Fibroblast of lung (primary cell): ENCODE measurements at regions not wholly inside any gene's neighbourhood (a gene's known extent, or its start where the extent isn't known, plus 50 kb on each side); places are given as distances from the start of the nearest gene placed in this dataset.

Source experiments
- DNase-seq, 2 donors: peaks; one replicate each; pipeline versions ENCODE4 v3.0.0 to v3.0.0-alpha.2; 2010; ENCODE audit warnings: low read depth in 2 of 2
- H2AFZ ChIP-seq: 2 replicates; pipeline ENCODE4 v1.5.1; 2012; ENCODE audit warnings: low read length, control low read depth, inconsistent platforms
- H3K27ac ChIP-seq: 2 replicates; pipeline ENCODE4 v1.5.1; 2011; ENCODE audit warnings: low read length, control low read depth; ENCODE audit not compliant: insufficient read depth
- H3K27me3 ChIP-seq: 2 replicates; pipeline ENCODE4 v1.5.1; 2011; ENCODE audit warnings: mild to moderate bottlenecking, low read length; ENCODE audit not compliant: control insufficient read depth, insufficient read depth
- H3K36me3 ChIP-seq: 2 replicates; pipeline ENCODE4 v1.5.1; 2011; ENCODE audit warnings: low read length; ENCODE audit not compliant: control insufficient read depth, insufficient read depth
- H3K4me1 ChIP-seq: 2 replicates; pipeline ENCODE4 v1.5.1; 2011; ENCODE audit warnings: low read length; ENCODE audit not compliant: control insufficient read depth, insufficient read depth; ENCODE audit errors: extremely low read depth
- H3K4me2 ChIP-seq: 2 replicates; pipeline ENCODE4 v1.5.1; 2011; ENCODE audit warnings: low read length, control low read depth; ENCODE audit not compliant: insufficient read depth; ENCODE audit errors: extremely low read depth
- H3K4me3 ChIP-seq, 4 experiments: fragments of 200-600 bp in 1 of 4; sonication (generic) in 1 of 4; replicated peaks in 1 of 4; 2 replicates each; pipeline ENCODE4 v1.5.1; 2011 to 2016; ENCODE audit warnings: low read length in 4 of 4, low read depth in 3 of 4, mild to moderate bottlenecking in 3 of 4, control low read depth in 2 of 4, inconsistent platforms in 1 of 4, mixed read lengths in 1 of 4; ENCODE audit not compliant: insufficient read depth in 1 of 4; ENCODE audit errors: control extremely low read depth in 1 of 4
- H3K79me2 ChIP-seq: 2 replicates; pipeline ENCODE4 v1.5.1; 2012; ENCODE audit warnings: mild to moderate bottlenecking, low read length, inconsistent platforms; ENCODE audit not compliant: control insufficient read depth, insufficient read depth
- H3K9ac ChIP-seq: 2 replicates; pipeline ENCODE4 v1.5.1; 2011; ENCODE audit warnings: mild to moderate bottlenecking, low read length, control low read depth; ENCODE audit not compliant: insufficient read depth
- H3K9me3 ChIP-seq: 2 replicates; pipeline ENCODE4 v1.5.1; 2012; ENCODE audit warnings: low read depth, low read length; ENCODE audit not compliant: control insufficient read depth, insufficient read depth
- H4K20me1 ChIP-seq: 2 replicates; pipeline ENCODE4 v1.5.1; 2011; ENCODE audit warnings: low read length; ENCODE audit not compliant: control insufficient read depth, insufficient read depth; ENCODE audit errors: extremely low read depth
- CTCF ChIP-seq, 2 donors: IDR thresholded peaks in 1 of 2; conservative IDR thresholded peaks in 1 of 2; 1 replicate in 1 of 2; 2 replicates in 1 of 2; pipeline ENCODE4 v1.5.1; 2011 to 2012; ENCODE audit warnings: low read length in 2 of 2, control low read depth in 1 of 2, inconsistent platforms in 1 of 2, low read depth in 1 of 2, mild to moderate bottlenecking in 1 of 2
- EZH2 ChIP-seq: IDR thresholded peaks from 2 replicates; pipeline ENCODE4 v1.5.1; 2012; ENCODE audit warnings: low read length, control low read depth, mild to moderate bottlenecking; ENCODE audit errors: missing control alignments

- peaks cover 11% of the 10 kb centered on the region for H3K4me1 ChIP-seq
- H3K9ac ChIP-seq: no peak overlapping the region
- no peaks in the 10 kb centered on the region for H3K27me3 ChIP-seq
- no peaks in the 10 kb centered on the region for H3K36me3 ChIP-seq
- no peaks in the 10 kb centered on the region for H3K9me3 ChIP-seq
- H3K79me2 ChIP-seq: no peaks in the 10 kb centered on the region
- no peaks in the 10 kb centered on the region for H4K20me1 ChIP-seq
- TF ChIP-seq CTCF (conservative IDR thresholded peaks at IDR 0.05 in 1 of 2, IDR thresholded peaks at IDR 0.05 in 1 of 2; ENCODE audit: low read depth in 1 of 2, low read length in 2 of 2): no peak
- peak overlapping the region; percentile 78 for H3K27ac ChIP-seq
- H2AFZ ChIP-seq: no peak overlapping the region
- no peak for DNase-seq
- H3K4me3 ChIP-seq: no peak overlapping the region
- no peak overlapping the region for H3K4me2 ChIP-seq
These were observed 88.5 kb upstream of the C1QTNF9B start for GRCh38 chr13:23985839-23986238.

DNA sequence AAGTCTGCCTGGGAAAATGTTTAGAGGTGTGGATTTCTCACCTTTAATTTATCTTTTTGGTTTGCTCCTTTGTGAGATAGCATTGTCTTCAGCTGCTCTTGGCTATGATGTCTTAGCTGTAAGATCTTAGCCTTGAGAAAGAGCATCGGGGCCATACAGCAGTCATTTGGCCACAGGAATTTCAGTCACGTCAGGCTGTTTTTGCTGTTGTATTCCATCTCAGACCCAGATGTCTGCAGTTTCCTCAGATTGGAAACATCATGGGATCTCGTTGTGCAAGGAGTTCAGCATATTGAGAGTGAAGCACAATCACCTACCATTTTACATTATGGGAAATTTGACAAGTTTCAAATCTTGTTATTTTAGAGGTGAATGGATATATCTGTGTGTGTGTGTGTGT, 89.3 kb upstream of the C1QTNF9B start:
- H2AFZ ChIP-seq: no peak overlapping the region
- peak; percentile 90 to 99 for DNase-seq

GRCh38 chr13:23987331-23987894, 90.1 kb upstream of the C1QTNF9B start:
- no peaks in the 10 kb centered on the region for H3K79me2 ChIP-seq
- H3K4me1 ChIP-seq: peaks cover 11% of the 10 kb centered on the region
- H2AFZ ChIP-seq: no peak overlapping the region
- H4K20me1 ChIP-seq: no peaks in the 10 kb centered on the region
- H3K27ac ChIP-seq: peak overlapping the region; percentile 78
- DNase-seq: peak; percentile 62 to 86
- TF ChIP-seq EZH2 (no peak), CTCF (conservative IDR thresholded peaks at IDR 0.05 in 1 of 2, IDR thresholded peaks at IDR 0.05 in 1 of 2; ENCODE audit: low read depth in 1 of 2, low read length in 2 of 2) (no peak)
- H3K9me3 ChIP-seq: no peaks in the 10 kb centered on the region
- no peak overlapping the region for H3K4me3 ChIP-seq
- peak overlapping the region; percentile 52 for H3K4me2 ChIP-seq
- H3K27me3 ChIP-seq: no peaks in the 10 kb centered on the region
- H3K36me3 ChIP-seq: no peaks in the 10 kb centered on the region
- no peak overlapping the region for H3K9ac ChIP-seq

More for the DNA sequence above, 89.3 kb upstream of the C1QTNF9B start:
- no peaks in the 10 kb centered on the region for H4K20me1 ChIP-seq
- H3K36me3 ChIP-seq: no peaks in the 10 kb centered on the region
- no peaks in the 10 kb centered on the region for H3K27me3 ChIP-seq
- no peak overlapping the region for H3K9ac ChIP-seq
- H3K27ac ChIP-seq: peak overlapping the region; percentile 78
- H3K9me3 ChIP-seq: no peaks in the 10 kb centered on the region
- peak overlapping the region; percentile 52 for H3K4me2 ChIP-seq
- TF ChIP-seq EZH2: no peak
- TF ChIP-seq CTCF (conservative IDR thresholded peaks at IDR 0.05 in 1 of 2, IDR thresholded peaks at IDR 0.05 in 1 of 2; ENCODE audit: low read depth in 1 of 2, low read length in 2 of 2): no peak
- H3K79me2 ChIP-seq: no peaks in the 10 kb centered on the region
- no peak overlapping the region for H3K4me3 ChIP-seq
- peaks cover 11% of the 10 kb centered on the region for H3K4me1 ChIP-seq
